Stimulated activated memory B cell treated with anti-CD40 and anti-IgM and Interleukin-4, amounts not matched to agents 10 μg/mL and 1 μg/mL and 100 μg/mL, for 72 hours (primary cell): ENCODE measurements at regions not wholly inside any gene's neighbourhood (a gene's known extent, or its start where the extent isn't known, plus 50 kb on each side); places are given as distances from the start of the nearest gene placed in this dataset.

Experiments
- ATAC-seq: fragments of 150-1000 bp; cut with Tn5 transposase; 2 replicates; pipeline ENCODE4 v1.10.0; 2021
- H3K27ac Mint-ChIP-seq: one replicate; pipeline ENCODE4 v1.8.0; 2022; ENCODE audit warnings: mild to moderate bottlenecking, mixed read lengths
- H3K27me3 Mint-ChIP-seq: one replicate; pipeline ENCODE4 v1.8.0; 2022; ENCODE audit warnings: mixed read lengths
- H3K36me3 Mint-ChIP-seq: one replicate; pipeline ENCODE4 v1.8.0; 2022; ENCODE audit warnings: mixed read lengths
- H3K4me1 Mint-ChIP-seq: one replicate; pipeline ENCODE4 v1.8.0; 2022; ENCODE audit warnings: mixed read lengths
- H3K4me3 Mint-ChIP-seq: one replicate; pipeline ENCODE4 v1.8.0; 2022; ENCODE audit warnings: mild to moderate bottlenecking, moderate library complexity, mixed read lengths
- H3K9me3 Mint-ChIP-seq: one replicate; pipeline ENCODE4 v1.8.0; 2022; ENCODE audit warnings: mixed read lengths

DNA sequence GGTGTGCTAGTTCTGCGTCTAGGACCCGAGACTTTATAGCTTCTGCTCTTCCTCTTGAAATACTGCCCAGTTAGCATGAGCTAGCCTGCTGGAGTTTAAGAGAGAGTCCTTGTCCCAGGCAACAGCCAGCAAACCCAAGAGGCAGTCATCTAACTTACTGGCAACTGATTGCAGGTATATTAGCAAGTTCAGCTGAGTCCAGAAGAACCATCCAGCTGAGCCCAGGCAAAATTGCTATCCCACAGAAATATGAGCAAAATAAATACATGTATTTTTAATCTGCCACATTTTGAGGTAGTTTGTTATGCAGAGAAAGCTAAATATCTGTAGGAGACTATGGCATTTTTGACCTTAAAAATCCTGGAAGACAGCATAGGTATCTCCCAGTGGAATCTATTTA lies 174.4 kb upstream of the CMC1 start:
- Mint-ChIP-seq H3K27ac (no peak overlapping the region), H3K36me3 (no peaks in the 10 kb centered on the region), H3K27me3 (no peaks in the 10 kb centered on the region), H3K9me3 (peaks cover 2% of the 10 kb centered on the region), H3K4me1 (no peaks in the 10 kb centered on the region), H3K4me3 (no peak overlapping the region)
- ATAC-seq, result no peak

DNA sequence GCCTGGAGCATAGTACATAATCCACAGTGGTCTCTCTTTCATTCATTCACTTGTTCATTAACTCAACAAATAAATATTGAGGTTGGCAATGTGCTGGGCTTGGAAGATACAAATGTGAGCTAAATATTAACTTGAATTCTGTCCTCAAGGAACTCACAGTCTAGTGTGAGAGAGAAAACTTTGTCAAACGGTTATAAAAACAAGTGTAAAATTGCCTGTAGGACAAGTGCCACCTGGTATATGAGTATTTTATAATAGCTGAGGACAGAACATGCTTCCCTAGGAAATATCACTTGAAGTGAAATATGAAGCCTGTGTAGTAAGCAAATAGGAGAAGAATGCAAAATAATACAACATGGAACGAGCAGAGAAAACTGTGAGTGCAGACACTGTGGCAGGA lies 173.1 kb upstream of the CMC1 start:
- no peaks in the 10 kb centered on the region for H3K27me3 Mint-ChIP-seq
- peaks cover 2% of the 10 kb centered on the region for H3K9me3 Mint-ChIP-seq
- no peak overlapping the region for H3K27ac Mint-ChIP-seq
- no peaks in the 10 kb centered on the region for H3K36me3 Mint-ChIP-seq
- no peaks in the 10 kb centered on the region for H3K4me1 Mint-ChIP-seq
- no peak for ATAC-seq
- no peak overlapping the region for H3K4me3 Mint-ChIP-seq

DNA sequence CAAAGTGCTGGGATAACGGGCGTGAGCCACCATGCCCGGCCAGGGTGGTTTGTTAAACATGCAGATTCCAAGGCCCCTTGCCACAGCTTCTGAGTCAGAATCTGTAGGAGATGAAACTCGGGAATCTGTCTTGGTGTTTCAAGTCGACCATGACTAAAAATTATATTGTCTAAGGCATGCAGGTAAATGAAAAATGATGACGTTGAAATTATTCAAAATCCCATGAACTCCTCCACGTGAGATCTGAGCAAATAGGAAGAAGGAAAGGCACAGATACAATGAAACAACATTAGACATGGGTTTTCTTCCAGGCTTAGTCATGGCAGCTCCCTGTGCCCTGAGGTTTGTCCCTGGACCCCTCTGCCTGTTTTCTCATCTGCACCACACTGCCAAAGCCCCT lies 172.0 kb upstream of the CMC1 start:
- Mint-ChIP-seq H3K36me3 (no peaks in the 10 kb centered on the region), H3K27me3 (no peaks in the 10 kb centered on the region), H3K9me3 (peaks cover 2% of the 10 kb centered on the region), H3K27ac (no peak overlapping the region), H3K4me1 (no peaks in the 10 kb centered on the region), H3K4me3 (no peak overlapping the region)
- ATAC-seq, result no peak

DNA sequence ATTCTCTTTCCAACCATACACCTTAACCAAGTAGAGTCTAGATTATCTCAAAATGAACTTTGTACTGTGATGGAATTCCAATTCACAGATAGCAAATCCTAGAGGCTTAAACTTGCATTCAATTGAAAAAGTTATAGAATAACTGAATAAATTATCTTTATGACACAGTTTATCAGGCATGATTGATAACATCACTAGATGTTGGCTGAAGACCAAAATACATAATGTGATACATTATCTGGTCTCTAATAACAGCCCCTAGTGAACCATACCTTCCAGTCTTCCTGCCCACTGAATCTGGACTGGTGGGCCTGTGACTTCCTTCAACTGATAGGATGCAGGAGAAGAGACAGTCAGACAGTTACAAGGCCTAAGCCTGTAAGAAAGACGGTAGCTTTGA lies 165.2 kb upstream of the CMC1 start:
- ATAC-seq, result no peak
- Mint-ChIP-seq H3K27me3 (no peaks in the 10 kb centered on the region), H3K27ac (no peak overlapping the region), H3K4me3 (no peak overlapping the region), H3K36me3 (no peaks in the 10 kb centered on the region), H3K9me3 (no peaks in the 10 kb centered on the region), H3K4me1 (no peaks in the 10 kb centered on the region)

- H3K4me1 Mint-ChIP-seq, result no peaks in the 10 kb centered on the region
- no peaks in the 10 kb centered on the region for H3K9me3 Mint-ChIP-seq
- H3K27me3 Mint-ChIP-seq, result peaks cover 9% of the 10 kb centered on the region
- ATAC-seq, result no peak
- H3K27ac Mint-ChIP-seq, result no peak overlapping the region
- no peak overlapping the region for H3K4me3 Mint-ChIP-seq
- H3K36me3 Mint-ChIP-seq, result no peaks in the 10 kb centered on the region
Measured at GRCh38 chr3:28077572-28077971, 163.8 kb upstream of the CMC1 start.

GRCh38 chr3:28078536-28078935 lies 162.9 kb upstream of the CMC1 start:
- no peaks in the 10 kb centered on the region for H3K4me1 Mint-ChIP-seq
- no peaks in the 10 kb centered on the region for H3K36me3 Mint-ChIP-seq
- no peak overlapping the region for H3K4me3 Mint-ChIP-seq
- no peaks in the 10 kb centered on the region for H3K9me3 Mint-ChIP-seq
- no peak overlapping the region for H3K27ac Mint-ChIP-seq
- ATAC-seq, result no peak
- H3K27me3 Mint-ChIP-seq, result peaks cover 9% of the 10 kb centered on the region

DNA sequence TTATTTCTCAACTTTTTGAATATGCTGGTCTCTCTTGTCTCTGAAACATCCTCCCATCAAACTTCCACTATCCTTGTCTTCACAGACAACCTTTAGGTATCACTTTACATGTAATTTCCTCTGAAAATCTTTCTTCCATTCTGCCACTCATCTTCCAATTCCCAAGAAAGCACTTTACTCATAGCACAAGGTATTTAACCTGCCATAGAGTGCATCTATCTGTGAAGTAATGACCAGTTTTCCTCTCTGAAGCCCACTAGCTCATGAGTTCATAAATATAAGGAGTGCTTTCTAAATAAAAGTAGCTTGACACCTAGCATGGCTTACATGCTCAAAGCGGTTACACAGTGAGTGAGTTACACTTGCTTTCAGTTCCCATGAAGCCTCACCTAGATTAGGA lies 160.7 kb upstream of the CMC1 start:
- Mint-ChIP-seq H3K9me3 (no peaks in the 10 kb centered on the region), H3K27ac (no peak overlapping the region), H3K36me3 (no peaks in the 10 kb centered on the region), H3K4me1 (no peaks in the 10 kb centered on the region), H3K4me3 (no peak overlapping the region), H3K27me3 (peaks cover 9% of the 10 kb centered on the region)
- no peak for ATAC-seq

- ATAC-seq, result no peak
- no peaks in the 10 kb centered on the region for H3K36me3 Mint-ChIP-seq
- peaks cover 9% of the 10 kb centered on the region for H3K27me3 Mint-ChIP-seq
- H3K4me1 Mint-ChIP-seq, result no peaks in the 10 kb centered on the region
- H3K9me3 Mint-ChIP-seq, result no peaks in the 10 kb centered on the region
- no peak overlapping the region for H3K4me3 Mint-ChIP-seq
- H3K27ac Mint-ChIP-seq, result no peak overlapping the region
Measured at GRCh38 chr3:28081533-28081947, 159.9 kb upstream of the CMC1 start.

- no peaks in the 10 kb centered on the region for H3K9me3 Mint-ChIP-seq
- H3K27me3 Mint-ChIP-seq, result no peaks in the 10 kb centered on the region
- H3K27ac Mint-ChIP-seq, result no peak overlapping the region
- H3K4me1 Mint-ChIP-seq, result no peaks in the 10 kb centered on the region
- ATAC-seq, result no peak
- no peaks in the 10 kb centered on the region for H3K36me3 Mint-ChIP-seq
- no peak overlapping the region for H3K4me3 Mint-ChIP-seq
Measured at GRCh38 chr3:28087591-28087990, 153.8 kb upstream of the CMC1 start.

DNA sequence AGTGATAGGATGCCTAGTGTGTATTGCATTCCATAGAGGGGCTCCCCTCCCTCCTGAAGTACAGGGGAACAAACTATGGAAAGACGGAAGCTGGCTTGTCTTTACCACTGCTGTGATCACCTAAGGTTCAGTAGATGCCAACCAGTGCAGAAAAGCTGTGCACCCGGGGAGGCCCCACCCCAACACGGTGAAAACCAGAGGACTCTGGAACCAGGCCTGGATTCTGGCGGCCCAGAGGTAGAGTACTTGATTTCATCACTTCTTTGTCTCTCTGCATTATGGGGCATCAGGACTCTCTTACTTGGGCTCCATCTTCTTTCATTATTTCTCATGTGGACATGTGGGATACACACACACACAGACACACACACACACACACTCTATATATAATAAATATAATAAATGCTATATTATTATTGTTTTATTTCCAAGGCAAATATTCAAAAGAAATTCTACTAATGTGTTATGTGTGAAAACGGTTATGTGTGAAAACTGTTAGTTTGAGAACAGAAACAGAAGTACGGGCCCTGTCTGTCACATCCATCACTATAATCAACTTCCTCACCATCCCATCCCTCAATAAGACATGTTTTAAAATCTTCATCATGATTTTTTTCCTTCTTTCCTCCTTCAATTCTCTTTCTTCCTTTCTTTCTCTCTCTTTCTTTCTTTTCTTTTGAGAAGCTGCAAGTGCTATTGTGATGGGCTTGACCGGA lies 152.4 kb upstream of the CMC1 start:
- no peaks in the 10 kb centered on the region for H3K9me3 Mint-ChIP-seq
- no peak overlapping the region for H3K4me3 Mint-ChIP-seq
- no peak for ATAC-seq
- H3K4me1 Mint-ChIP-seq, result no peaks in the 10 kb centered on the region
- H3K36me3 Mint-ChIP-seq, result no peaks in the 10 kb centered on the region
- no peaks in the 10 kb centered on the region for H3K27me3 Mint-ChIP-seq
- H3K27ac Mint-ChIP-seq, result no peak overlapping the region

- Mint-ChIP-seq H3K9me3 (no peaks in the 10 kb centered on the region), H3K27me3 (no peaks in the 10 kb centered on the region)
Measured at GRCh38 chr3:28089527-28089897, 151.9 kb upstream of the CMC1 start.

DNA sequence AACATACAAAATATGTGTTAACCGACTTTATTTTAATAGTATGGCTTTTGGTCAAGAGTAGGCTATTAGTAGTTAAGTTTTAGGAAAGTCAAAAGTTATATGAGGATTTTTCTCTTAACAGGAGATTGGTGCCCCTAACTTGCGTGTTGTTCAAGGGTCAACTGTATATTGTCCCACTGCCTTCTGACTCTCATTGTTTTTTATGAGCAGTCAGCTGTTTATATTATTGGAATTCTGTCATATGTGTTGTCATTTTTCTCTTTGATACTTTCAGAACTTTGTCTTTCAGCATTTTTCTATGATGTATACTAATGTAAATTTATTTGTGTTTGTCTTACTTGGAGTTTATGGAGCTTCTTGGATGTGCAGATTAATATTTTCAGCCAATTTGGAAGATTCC lies 142.1 kb upstream of the CMC1 start:
- no peak overlapping the region for H3K27ac Mint-ChIP-seq
- H3K4me3 Mint-ChIP-seq, result no peak overlapping the region

More at GRCh38 chr3:28089527-28089897, 151.9 kb upstream of the CMC1 start:
- no peaks in the 10 kb centered on the region for H3K4me1 Mint-ChIP-seq
- no peak overlapping the region for H3K27ac Mint-ChIP-seq
- no peak overlapping the region for H3K4me3 Mint-ChIP-seq
- no peak for ATAC-seq
- no peaks in the 10 kb centered on the region for H3K36me3 Mint-ChIP-seq

GRCh38 chr3:28101705-28102104 lies 139.7 kb upstream of the CMC1 start:
- Mint-ChIP-seq H3K4me1 (no peaks in the 10 kb centered on the region), H3K36me3 (no peaks in the 10 kb centered on the region), H3K4me3 (no peak overlapping the region), H3K27ac (no peak overlapping the region), H3K9me3 (peaks cover 17% of the 10 kb centered on the region), H3K27me3 (no peaks in the 10 kb centered on the region)
- no peak for ATAC-seq

More for the DNA sequence above, 142.1 kb upstream of the CMC1 start:
- H3K4me1 Mint-ChIP-seq, result no peaks in the 10 kb centered on the region
- peaks cover 17% of the 10 kb centered on the region for H3K9me3 Mint-ChIP-seq
- H3K36me3 Mint-ChIP-seq, result no peaks in the 10 kb centered on the region
- H3K27me3 Mint-ChIP-seq, result no peaks in the 10 kb centered on the region
- ATAC-seq, result no peak

DNA sequence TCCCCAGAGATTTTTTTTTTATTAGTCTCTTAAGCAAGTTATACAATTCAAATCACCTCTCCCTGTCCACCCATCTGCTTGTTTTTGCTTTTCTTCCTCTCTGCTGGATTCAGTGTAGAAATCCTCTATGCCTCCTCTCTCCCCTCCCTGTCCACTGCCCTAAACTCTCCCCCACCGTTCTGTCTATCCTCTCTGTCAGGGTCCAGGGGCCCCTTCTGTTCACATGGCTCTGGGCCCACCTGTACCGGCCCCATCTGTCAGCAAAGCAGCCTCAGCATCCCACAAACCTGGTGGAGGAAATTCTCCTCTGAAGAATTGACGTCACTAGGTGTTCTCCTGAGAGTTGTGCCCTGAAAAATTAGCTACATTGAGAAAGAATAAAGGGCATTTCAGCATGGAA lies 137.6 kb upstream of the CMC1 start:
- Mint-ChIP-seq H3K27me3 (no peaks in the 10 kb centered on the region), H3K9me3 (peaks cover 13% of the 10 kb centered on the region), H3K36me3 (no peaks in the 10 kb centered on the region), H3K27ac (no peak overlapping the region), H3K4me1 (no peaks in the 10 kb centered on the region), H3K4me3 (no peak overlapping the region)
- no peak for ATAC-seq

DNA sequence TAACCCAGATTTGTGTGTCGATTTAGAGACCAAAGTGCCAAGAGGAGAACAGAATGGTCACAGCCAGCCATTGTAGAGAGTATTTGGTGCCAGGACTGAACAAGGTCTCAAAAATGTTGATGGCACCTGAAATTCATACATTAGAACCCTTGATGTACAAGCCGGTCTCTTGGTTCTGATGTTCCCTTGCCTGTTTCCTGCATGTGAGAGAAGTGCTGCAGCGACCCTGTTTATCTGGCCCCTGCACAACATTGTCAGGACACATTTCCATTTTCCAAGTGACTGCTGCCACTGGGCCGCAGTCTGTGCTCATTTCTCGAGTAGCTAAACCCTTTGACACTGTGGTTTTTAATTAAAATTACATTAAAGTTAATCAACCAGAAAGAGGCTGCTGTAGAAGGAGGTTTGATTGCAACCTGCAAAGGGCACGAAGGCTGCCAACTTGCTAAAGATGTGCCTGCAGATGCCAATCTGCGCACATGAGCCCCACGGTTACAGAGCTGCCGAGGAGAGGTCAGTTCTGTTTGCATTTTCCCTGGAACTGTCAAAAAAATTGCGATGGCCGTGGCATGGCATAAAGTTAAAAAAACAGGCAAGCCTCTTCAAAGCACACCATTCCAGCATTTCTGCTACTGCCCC lies 136.4 kb upstream of the CMC1 start:
- no peaks in the 10 kb centered on the region for H3K4me1 Mint-ChIP-seq
- ATAC-seq, result no peak
- H3K9me3 Mint-ChIP-seq, result peaks cover 8% of the 10 kb centered on the region
- no peaks in the 10 kb centered on the region for H3K36me3 Mint-ChIP-seq
- H3K27me3 Mint-ChIP-seq, result no peaks in the 10 kb centered on the region
- H3K27ac Mint-ChIP-seq, result no peak overlapping the region
- H3K4me3 Mint-ChIP-seq, result no peak overlapping the region

DNA sequence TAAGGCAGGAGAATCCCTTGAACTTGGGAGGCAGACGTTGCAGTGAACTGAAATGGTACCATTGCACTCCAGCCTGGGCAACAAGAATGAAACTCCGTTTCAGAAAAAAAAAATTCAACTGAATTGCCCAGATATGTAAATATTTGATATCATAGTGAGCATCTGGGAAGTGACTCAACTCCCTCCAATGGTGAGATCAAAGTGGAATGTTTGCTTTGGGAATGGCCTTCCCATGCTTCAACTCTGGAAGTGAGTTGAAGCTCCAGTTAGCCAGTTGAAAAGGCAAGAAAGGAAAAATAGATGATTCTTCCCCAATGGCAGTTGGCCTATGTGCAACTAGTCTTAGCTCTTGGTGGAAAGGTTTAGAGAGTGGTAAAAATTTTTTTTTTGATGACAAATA lies 131.6 kb upstream of the CMC1 start:
- H3K9me3 Mint-ChIP-seq, result no peaks in the 10 kb centered on the region
- ATAC-seq, result no peak
- H3K4me3 Mint-ChIP-seq, result no peak overlapping the region
- no peaks in the 10 kb centered on the region for H3K27me3 Mint-ChIP-seq
- H3K27ac Mint-ChIP-seq, result no peak overlapping the region
- no peaks in the 10 kb centered on the region for H3K4me1 Mint-ChIP-seq
- no peaks in the 10 kb centered on the region for H3K36me3 Mint-ChIP-seq
